WTC11 (cell line): ENCODE measurements at regions not wholly inside any gene's neighbourhood (a gene's known extent, or its start where the extent isn't known, plus 50 kb on each side); places are given as distances from the start of the nearest gene placed in this dataset.

Source experiments
- ATF2 ChIP-seq: sonication (generic); formaldehyde crosslinking; IDR thresholded peaks from 2 replicates; pipeline ENCODE4 v1.8.1; 2022; ENCODE audit warnings: low read depth, missing genetic modification reagents, borderline replicate concordance
- ETV6 ChIP-seq: sonication (generic); formaldehyde crosslinking; IDR thresholded peaks from 2 replicates; pipeline ENCODE4 v1.8.1; 2022; ENCODE audit warnings: mild to moderate bottlenecking, missing genetic modification reagents
- JUN ChIP-seq: sonication (generic); formaldehyde crosslinking; IDR thresholded peaks from 2 replicates; pipeline ENCODE4 v1.8.0; 2023; ENCODE audit warnings: mild to moderate bottlenecking, missing genetic modification reagents
- RELA ChIP-seq: sonication (generic); formaldehyde crosslinking; IDR thresholded peaks from 2 replicates; pipeline ENCODE4 v1.8.1; 2022; ENCODE audit warnings: missing genetic modification reagents, mild to moderate bottlenecking, borderline replicate concordance
- TEAD4 ChIP-seq: sonication (generic); formaldehyde crosslinking; IDR thresholded peaks from 2 replicates; pipeline ENCODE4 v1.8.0; 2022; ENCODE audit warnings: mild to moderate bottlenecking, missing genetic modification reagents
- ZNF263 ChIP-seq: sonication (generic); formaldehyde crosslinking; IDR thresholded peaks from 2 replicates; pipeline ENCODE4 v1.8.1; 2022; ENCODE audit warnings: low read depth, mild to moderate bottlenecking, moderate library complexity, missing genetic modification reagents
- TF ChIP-seq, protein P1 (sequence below): fragments of 200-600 bp; IDR thresholded peaks from 2 replicates; pipeline ENCODE4 v1.8.0; 2022; ENCODE audit warnings: antibody characterized with exemption
- TF ChIP-seq, protein P2 (sequence below): sonication (generic); formaldehyde crosslinking; IDR thresholded peaks from 2 replicates; pipeline ENCODE4 v1.8.0; 2022; ENCODE audit warnings: mild to moderate bottlenecking, missing genetic modification reagents

- TF ChIP-seq, protein P1, sequence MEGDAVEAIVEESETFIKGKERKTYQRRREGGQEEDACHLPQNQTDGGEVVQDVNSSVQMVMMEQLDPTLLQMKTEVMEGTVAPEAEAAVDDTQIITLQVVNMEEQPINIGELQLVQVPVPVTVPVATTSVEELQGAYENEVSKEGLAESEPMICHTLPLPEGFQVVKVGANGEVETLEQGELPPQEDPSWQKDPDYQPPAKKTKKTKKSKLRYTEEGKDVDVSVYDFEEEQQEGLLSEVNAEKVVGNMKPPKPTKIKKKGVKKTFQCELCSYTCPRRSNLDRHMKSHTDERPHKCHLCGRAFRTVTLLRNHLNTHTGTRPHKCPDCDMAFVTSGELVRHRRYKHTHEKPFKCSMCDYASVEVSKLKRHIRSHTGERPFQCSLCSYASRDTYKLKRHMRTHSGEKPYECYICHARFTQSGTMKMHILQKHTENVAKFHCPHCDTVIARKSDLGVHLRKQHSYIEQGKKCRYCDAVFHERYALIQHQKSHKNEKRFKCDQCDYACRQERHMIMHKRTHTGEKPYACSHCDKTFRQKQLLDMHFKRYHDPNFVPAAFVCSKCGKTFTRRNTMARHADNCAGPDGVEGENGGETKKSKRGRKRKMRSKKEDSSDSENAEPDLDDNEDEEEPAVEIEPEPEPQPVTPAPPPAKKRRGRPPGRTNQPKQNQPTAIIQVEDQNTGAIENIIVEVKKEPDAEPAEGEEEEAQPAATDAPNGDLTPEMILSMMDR: no peak
- TF ChIP-seq ATF2 (CRISPR knock-in tag) (no peak), TEAD4 (CRISPR knock-in tag) (no peak), RELA (no peak), ETV6 (CRISPR knock-in tag) (no peak), JUN (CRISPR knock-in tag) (no peak), ZNF263 (CRISPR knock-in tag) (no peak)
- TF ChIP-seq, protein P2, sequence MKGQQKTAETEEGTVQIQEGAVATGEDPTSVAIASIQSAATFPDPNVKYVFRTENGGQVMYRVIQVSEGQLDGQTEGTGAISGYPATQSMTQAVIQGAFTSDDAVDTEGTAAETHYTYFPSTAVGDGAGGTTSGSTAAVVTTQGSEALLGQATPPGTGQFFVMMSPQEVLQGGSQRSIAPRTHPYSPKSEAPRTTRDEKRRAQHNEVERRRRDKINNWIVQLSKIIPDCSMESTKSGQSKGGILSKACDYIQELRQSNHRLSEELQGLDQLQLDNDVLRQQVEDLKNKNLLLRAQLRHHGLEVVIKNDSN (CRISPR knock-in tag): no peak
These were observed 677.6 kb downstream of the BCL11A start for GRCh38 chr2:59875836-59876235.
